Lower lobe of right lung (tissue), 2 donors: ENCODE measurements at regions not wholly inside any gene's neighbourhood (a gene's known extent, or its start where the extent isn't known, plus 50 kb on each side); places are given as distances from the start of the nearest gene placed in this dataset.

Experiments used
- ATAC-seq, 2 donors: fragments of 200-7000 bp; cut with Tn5 transposase; one replicate each; pipeline ENCODE4 v1.9.1; 2020 to 2022; ENCODE audit warnings: mild to moderate bottlenecking in 2 of 2, moderate library complexity in 2 of 2
- DNase-seq: peaks from one replicate; pipeline ENCODE4 v3.0.0-alpha.2; 2020
- H3K27ac ChIP-seq: fragments of 200-600 bp; one replicate; pipeline ENCODE4 v1.8.0; 2022
- H3K27me3 ChIP-seq: fragments of 200-600 bp; one replicate; pipeline ENCODE4 v1.8.0; 2022; ENCODE audit warnings: low read depth
- H3K36me3 ChIP-seq: fragments of 200-600 bp; one replicate; pipeline ENCODE4 v1.8.0; 2022; ENCODE audit warnings: mild to moderate bottlenecking
- H3K4me1 ChIP-seq: fragments of 200-600 bp; one replicate; pipeline ENCODE4 v1.8.0; 2022
- H3K4me3 ChIP-seq: fragments of 200-600 bp; one replicate; pipeline ENCODE4 v1.8.0; 2022; ENCODE audit warnings: mild to moderate bottlenecking
- H3K9me3 ChIP-seq: fragments of 200-600 bp; one replicate; pipeline ENCODE4 v1.8.0; 2022
- CTCF ChIP-seq: fragments of 200-600 bp; IDR thresholded peaks from one replicate; pipeline ENCODE4 v1.8.0; 2022; ENCODE audit warnings: antibody characterized with exemption, mild to moderate bottlenecking
- intact Hi-C: fragments of 100-400 bp; cut with DNase I; formaldehyde crosslinking; loops from one replicate; pipeline ENCODE4 v1.11.0; 2022
- donor health status: DM: no; HTN: yes; CAD: no; lungs with severe emphysema.

DNA sequence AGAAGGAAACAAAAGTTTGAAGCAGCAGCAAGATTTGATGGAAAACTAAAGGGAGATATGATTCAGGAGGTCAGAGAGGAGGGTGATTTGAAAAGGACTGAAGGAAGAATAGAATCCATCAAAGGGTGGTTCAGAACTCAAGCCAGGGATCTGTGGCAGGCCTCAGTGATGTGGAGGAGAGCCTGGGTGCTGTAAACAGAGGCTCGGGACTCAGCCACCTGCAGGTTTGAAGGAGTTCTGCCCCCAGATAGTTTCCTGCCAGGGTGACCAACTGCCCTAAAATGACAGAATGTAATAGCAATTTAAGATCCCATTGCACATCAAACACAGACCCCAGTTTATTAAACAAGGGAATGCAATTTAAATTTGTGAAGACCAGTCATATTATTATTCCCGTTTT is 204.0 kb upstream of the FAT1 start:
- no peak for TF ChIP-seq CTCF
- Histone ChIP-seq H3K9me3 (no peaks in the 10 kb centered on the region), H3K27ac (no peak overlapping the region), H3K4me1 (no peaks in the 10 kb centered on the region), H3K27me3 (no peaks in the 10 kb centered on the region), H3K36me3 (no peaks in the 10 kb centered on the region), H3K4me3 (no peak overlapping the region)
- intact Hi-C loops, result no loop called here
- ATAC-seq, result no peak
- no peak for DNase-seq

DNA sequence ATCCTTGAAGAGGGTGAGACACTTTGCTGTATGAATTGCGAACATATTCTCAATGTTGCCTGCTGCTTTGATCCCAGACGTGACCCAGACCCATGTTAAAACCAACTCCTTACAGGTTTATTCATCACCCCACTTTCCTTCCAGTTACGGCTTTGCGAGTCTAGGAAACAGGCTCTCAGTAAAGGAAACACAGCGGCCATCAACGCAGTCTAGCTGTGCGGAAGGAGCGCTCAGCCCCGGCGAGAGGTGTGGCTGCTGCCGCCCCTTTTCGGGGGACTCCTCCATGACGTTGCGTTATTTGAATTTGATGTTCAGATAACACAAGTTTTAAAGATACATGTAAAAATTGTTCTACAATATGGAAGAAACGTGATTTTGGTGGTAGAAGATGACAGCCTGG is 206.4 kb upstream of the FAT1 start:
- peaks cover 12% of the 10 kb centered on the region for H3K4me1 ChIP-seq
- ATAC-seq (no peak), DNase-seq (no peak)
- no peak overlapping the region for H3K4me3 ChIP-seq
- intact Hi-C loops, result no loop called here
- no peaks in the 10 kb centered on the region for H3K27me3 ChIP-seq
- TF ChIP-seq CTCF, result no peak
- no peak overlapping the region for H3K27ac ChIP-seq
- H3K36me3 ChIP-seq, result no peaks in the 10 kb centered on the region
- no peaks in the 10 kb centered on the region for H3K9me3 ChIP-seq

DNA sequence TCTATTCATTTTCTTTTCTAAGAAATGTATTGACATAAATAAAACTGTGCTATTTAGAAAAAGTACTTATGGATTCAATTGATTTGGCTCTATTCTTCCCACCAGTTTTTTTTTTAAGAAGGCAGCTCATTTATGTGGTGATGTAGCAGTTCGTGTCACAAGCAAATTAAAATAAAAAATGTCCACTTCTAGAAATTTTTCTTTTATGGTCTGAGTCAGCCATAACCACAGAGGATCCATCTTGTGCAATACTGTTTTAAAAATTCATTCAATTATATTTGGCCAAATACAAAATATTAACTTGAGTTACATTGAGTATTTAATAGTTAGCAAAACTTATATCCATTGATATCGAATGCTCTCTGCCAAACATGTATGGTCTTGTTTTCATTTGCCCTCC is 207.9 kb upstream of the FAT1 start:
- no peaks in the 10 kb centered on the region for H3K27me3 ChIP-seq
- no peaks in the 10 kb centered on the region for H3K9me3 ChIP-seq
- ATAC-seq, result no peak
- no peaks in the 10 kb centered on the region for H3K36me3 ChIP-seq
- no peak for DNase-seq
- no peak overlapping the region for H3K4me3 ChIP-seq
- H3K27ac ChIP-seq, result no peak overlapping the region
- peaks cover 12% of the 10 kb centered on the region for H3K4me1 ChIP-seq
- intact Hi-C loops, result no loop called here
- TF ChIP-seq CTCF, result no peak

DNA sequence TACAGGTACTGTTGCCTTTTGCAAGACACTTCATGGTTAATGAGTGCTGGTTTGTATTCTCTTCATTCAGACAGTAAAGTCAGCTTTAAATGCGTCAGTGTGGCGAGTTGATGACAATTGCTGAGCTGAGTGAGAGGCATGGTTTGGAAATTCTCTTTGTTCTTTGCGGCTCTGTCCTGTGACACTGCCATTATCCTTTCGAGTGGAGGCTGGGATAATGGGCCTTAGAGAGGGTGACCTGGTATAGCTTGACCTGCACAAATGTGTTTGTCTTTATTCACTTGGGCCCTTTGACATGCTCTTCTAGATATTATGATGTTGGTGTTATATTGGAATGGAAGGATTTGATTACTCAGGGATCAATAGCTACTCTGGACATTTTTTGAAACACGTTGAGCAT is 208.5 kb upstream of the FAT1 start:
- Histone ChIP-seq H3K27me3 (no peaks in the 10 kb centered on the region), H3K36me3 (no peaks in the 10 kb centered on the region), H3K4me3 (no peak overlapping the region), H3K4me1 (peaks cover 12% of the 10 kb centered on the region), H3K27ac (no peak overlapping the region), H3K9me3 (no peaks in the 10 kb centered on the region)
- intact Hi-C loops, result no loop called here
- TF ChIP-seq CTCF, result no peak
- ATAC-seq (no peak), DNase-seq (no peak)

DNA sequence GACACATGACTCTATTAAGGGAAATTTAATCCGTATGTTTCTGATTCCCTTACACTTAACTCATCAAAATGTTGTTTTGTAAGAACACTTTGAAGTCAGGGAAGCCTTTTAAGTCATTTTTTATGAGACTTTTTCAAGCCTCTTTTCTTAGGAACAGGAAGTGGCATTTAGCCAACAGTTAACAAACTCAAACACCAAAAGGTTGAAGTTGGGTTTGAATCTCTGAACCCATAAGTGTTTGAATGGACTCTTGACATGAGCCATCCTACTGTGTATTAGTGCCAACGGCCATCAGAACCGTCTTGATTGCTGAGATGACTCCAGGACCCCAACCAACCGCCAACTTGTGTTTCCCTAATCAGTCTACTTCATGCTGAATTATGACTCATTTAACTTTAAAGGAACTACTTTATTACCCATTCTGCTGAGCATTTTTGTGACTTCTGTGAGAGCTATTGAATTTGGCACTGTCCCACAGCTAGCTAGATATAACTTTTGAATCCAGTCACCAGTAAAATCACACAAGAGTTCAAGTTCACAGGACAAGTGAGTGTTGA is 209.1 kb upstream of the FAT1 start:
- H3K36me3 ChIP-seq, result no peaks in the 10 kb centered on the region
- TF ChIP-seq CTCF, result no peak
- ATAC-seq (peak; percentile 40 to 42), DNase-seq (no peak)
- intact Hi-C loops, result no loop called here
- peaks cover 12% of the 10 kb centered on the region for H3K4me1 ChIP-seq
- H3K4me3 ChIP-seq, result no peak overlapping the region
- H3K9me3 ChIP-seq, result no peaks in the 10 kb centered on the region
- no peaks in the 10 kb centered on the region for H3K27me3 ChIP-seq
- no peak overlapping the region for H3K27ac ChIP-seq

GRCh38 chr4:186934244-186934643 is 210.6 kb upstream of the FAT1 start:
- ATAC-seq (no peak), DNase-seq (no peak)
- H3K27me3 ChIP-seq, result no peaks in the 10 kb centered on the region
- H3K9me3 ChIP-seq, result no peaks in the 10 kb centered on the region
- H3K4me3 ChIP-seq, result no peak overlapping the region
- H3K27ac ChIP-seq, result no peak overlapping the region
- H3K4me1 ChIP-seq, result peaks cover 12% of the 10 kb centered on the region
- H3K36me3 ChIP-seq, result no peaks in the 10 kb centered on the region
- intact Hi-C loops, result no loop called here
- no peak for TF ChIP-seq CTCF
